ENCODE measurements at regions not wholly inside any gene's neighbourhood (a gene's known extent, or its start where the extent isn't known, plus 50 kb on each side); places are given as distances from the start of the nearest gene placed in this dataset.
A peak's percentile ranks its signal among the peaks of the same experiment; 100 is the strongest.

DNA sequence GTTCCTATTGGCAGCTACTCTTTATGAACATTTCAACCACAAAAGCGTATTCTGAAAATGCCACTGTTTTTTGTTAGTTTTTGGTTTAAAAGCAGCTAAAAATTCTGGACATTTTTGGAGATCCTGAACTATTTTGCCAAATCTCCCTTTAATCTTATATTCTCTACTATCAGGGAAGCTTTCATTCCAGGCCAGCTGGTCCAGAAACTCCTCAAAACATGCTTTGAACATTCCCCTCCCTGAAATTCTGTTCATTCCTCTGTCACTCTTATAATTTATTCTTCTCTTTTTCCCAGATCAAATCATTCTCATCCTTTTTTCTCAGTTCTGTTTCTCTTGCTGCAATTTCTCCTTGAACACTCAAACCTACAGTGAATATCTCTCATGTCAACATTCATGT is 790.9 kb upstream of the ARGLU1 start:
- Histone ChIP-seq H3K27me3 (replicated peaks; ENCODE audit: insufficient read depth, low read depth, low read length, poor library complexity) (no peaks in the 10 kb centered on the region), H3K36me3 (ENCODE audit: insufficient read depth, low read length, poor library complexity, severe bottlenecking) (no peaks in the 10 kb centered on the region), H3K4me1 (ENCODE audit: insufficient read depth, low read length, poor library complexity, severe bottlenecking) (no peaks in the 10 kb centered on the region), H3K27ac (ENCODE audit: low read depth, low read length, poor library complexity, severe bottlenecking) (no peak overlapping the region), H3K9me3 (ENCODE audit: low read depth, low read length, poor library complexity, severe bottlenecking) (no peaks in the 10 kb centered on the region), H3K4me3 (ENCODE audit: low read depth, low read length, poor library complexity, severe bottlenecking) (no peak overlapping the region)
- no TSS peak for BruUV-seq (replicated peaks)
- POLR2A ChIA-PET (ENCODE audit: low non-redundant PET), result no interaction called here
- intact Hi-C loops (cut with micrococcal nuclease; ENCODE audit: unreplicated experiment), result no loop called here
- TF ChIP-seq EZH2 (IDR thresholded peaks at IDR 0.05; ENCODE audit: borderline replicate concordance, low read depth, low read length, poor library complexity, severe bottlenecking), result no peak
- TF ChIP-seq, protein P1, sequence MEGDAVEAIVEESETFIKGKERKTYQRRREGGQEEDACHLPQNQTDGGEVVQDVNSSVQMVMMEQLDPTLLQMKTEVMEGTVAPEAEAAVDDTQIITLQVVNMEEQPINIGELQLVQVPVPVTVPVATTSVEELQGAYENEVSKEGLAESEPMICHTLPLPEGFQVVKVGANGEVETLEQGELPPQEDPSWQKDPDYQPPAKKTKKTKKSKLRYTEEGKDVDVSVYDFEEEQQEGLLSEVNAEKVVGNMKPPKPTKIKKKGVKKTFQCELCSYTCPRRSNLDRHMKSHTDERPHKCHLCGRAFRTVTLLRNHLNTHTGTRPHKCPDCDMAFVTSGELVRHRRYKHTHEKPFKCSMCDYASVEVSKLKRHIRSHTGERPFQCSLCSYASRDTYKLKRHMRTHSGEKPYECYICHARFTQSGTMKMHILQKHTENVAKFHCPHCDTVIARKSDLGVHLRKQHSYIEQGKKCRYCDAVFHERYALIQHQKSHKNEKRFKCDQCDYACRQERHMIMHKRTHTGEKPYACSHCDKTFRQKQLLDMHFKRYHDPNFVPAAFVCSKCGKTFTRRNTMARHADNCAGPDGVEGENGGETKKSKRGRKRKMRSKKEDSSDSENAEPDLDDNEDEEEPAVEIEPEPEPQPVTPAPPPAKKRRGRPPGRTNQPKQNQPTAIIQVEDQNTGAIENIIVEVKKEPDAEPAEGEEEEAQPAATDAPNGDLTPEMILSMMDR (conservative IDR thresholded peaks at IDR 0.05; ENCODE audit: low read depth, low read length), result no peak
- no peak for DNase-seq (ENCODE audit: low spot score)
- CTCF ChIA-PET, result no interaction called here

DNA sequence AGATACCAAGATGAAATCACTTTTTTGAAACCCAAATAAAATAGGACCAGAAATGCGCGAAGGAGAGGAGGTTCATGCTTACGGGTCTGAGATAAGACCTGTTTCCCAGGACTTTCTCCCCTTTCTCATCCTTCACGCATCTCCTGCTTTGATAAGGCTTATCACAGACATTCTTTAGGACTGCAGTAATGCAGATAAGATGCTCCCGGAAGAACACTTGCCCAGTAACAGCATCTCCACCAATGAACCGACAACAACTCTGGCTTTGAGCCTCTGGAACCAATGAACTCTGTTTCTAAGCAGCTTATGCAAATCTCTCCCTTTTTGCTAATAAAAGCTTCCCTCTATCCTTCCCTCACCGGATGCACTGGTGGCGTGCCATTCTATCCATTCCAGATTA is 783.4 kb upstream of the ARGLU1 start:
- no TSS peak for BruUV-seq (replicated peaks)
- Histone ChIP-seq H3K27me3 (replicated peaks; ENCODE audit: insufficient read depth, low read depth, low read length, poor library complexity) (no peaks in the 10 kb centered on the region), H3K9me3 (ENCODE audit: low read depth, low read length, poor library complexity, severe bottlenecking) (no peaks in the 10 kb centered on the region), H3K4me3 (ENCODE audit: low read depth, low read length, poor library complexity, severe bottlenecking) (no peak overlapping the region), H3K4me1 (ENCODE audit: insufficient read depth, low read length, poor library complexity, severe bottlenecking) (no peaks in the 10 kb centered on the region), H3K36me3 (ENCODE audit: insufficient read depth, low read length, poor library complexity, severe bottlenecking) (no peaks in the 10 kb centered on the region), H3K27ac (ENCODE audit: low read depth, low read length, poor library complexity, severe bottlenecking) (no peak overlapping the region)
- POLR2A ChIA-PET (ENCODE audit: low non-redundant PET), result interaction anchor here (0.7 kb wide), 1 partner anchor 257 kb away, joined by 3 read pairs; no protein-coding TSS in a partner anchor
- DNase-seq (ENCODE audit: low spot score), result peak; percentile 52
- CTCF ChIA-PET, result no interaction called here
- intact Hi-C loops (cut with micrococcal nuclease; ENCODE audit: unreplicated experiment), result no loop called here
- no peak for TF ChIP-seq EZH2 (IDR thresholded peaks at IDR 0.05; ENCODE audit: borderline replicate concordance, low read depth, low read length, poor library complexity, severe bottlenecking)
- TF ChIP-seq, protein P1 (conservative IDR thresholded peaks at IDR 0.05; ENCODE audit: low read depth, low read length), result no peak

DNA sequence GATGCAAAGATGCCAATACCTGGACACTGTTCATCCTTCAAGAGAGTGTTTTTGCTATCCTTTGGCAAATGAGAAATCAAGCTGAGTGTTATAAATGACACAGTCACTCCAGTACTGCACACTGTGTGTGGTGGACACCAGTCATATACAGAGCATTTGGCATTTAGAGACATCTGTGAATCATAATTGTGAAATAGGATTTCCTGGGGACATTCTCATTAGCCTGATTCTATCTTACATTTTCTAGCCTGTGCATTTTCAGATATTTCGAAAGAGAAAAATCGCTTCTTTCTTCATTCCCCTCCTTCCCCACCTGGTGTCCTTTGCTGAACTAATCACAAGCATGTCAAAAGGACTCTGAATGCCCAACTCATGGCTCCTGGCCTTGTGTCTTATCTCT is 781.0 kb upstream of the ARGLU1 start:
- ChIA-PET POLR2A (ENCODE audit: low non-redundant PET) (no interaction called here), CTCF (no interaction called here)
- H3K36me3 ChIP-seq (ENCODE audit: insufficient read depth, low read length, poor library complexity, severe bottlenecking), result no peaks in the 10 kb centered on the region
- intact Hi-C loops (cut with micrococcal nuclease; ENCODE audit: unreplicated experiment), result no loop called here
- peak; percentile 24 for DNase-seq (ENCODE audit: low spot score)
- TF ChIP-seq EZH2 (IDR thresholded peaks at IDR 0.05; ENCODE audit: borderline replicate concordance, low read depth, low read length, poor library complexity, severe bottlenecking), result no peak
- TF ChIP-seq, protein P1 (conservative IDR thresholded peaks at IDR 0.05; ENCODE audit: low read depth, low read length), result no peak
- no TSS peak for BruUV-seq (replicated peaks)
- no peak overlapping the region for H3K27ac ChIP-seq (ENCODE audit: low read depth, low read length, poor library complexity, severe bottlenecking)
- no peaks in the 10 kb centered on the region for H3K4me1 ChIP-seq (ENCODE audit: insufficient read depth, low read length, poor library complexity, severe bottlenecking)
- H3K4me3 ChIP-seq (ENCODE audit: low read depth, low read length, poor library complexity, severe bottlenecking), result no peak overlapping the region
- no peaks in the 10 kb centered on the region for H3K27me3 ChIP-seq (replicated peaks; ENCODE audit: insufficient read depth, low read depth, low read length, poor library complexity)
- no peaks in the 10 kb centered on the region for H3K9me3 ChIP-seq (ENCODE audit: low read depth, low read length, poor library complexity, severe bottlenecking)

All from A673 (cell line).